HG03432 (cell line): ENCODE measurements at regions not wholly inside any gene's neighbourhood (a gene's known extent, or its start where the extent isn't known, plus 50 kb on each side); places are given as distances from the start of the nearest gene placed in this dataset.

Experiments used
- ATAC-seq: cut with Tn5 transposase; IDR thresholded peaks from one replicate; pipeline ENCODE4 v1.9.1; 2021; ENCODE audit warnings: mild to moderate bottlenecking, moderate library complexity; ENCODE audit not compliant: unreplicated experiment

DNA sequence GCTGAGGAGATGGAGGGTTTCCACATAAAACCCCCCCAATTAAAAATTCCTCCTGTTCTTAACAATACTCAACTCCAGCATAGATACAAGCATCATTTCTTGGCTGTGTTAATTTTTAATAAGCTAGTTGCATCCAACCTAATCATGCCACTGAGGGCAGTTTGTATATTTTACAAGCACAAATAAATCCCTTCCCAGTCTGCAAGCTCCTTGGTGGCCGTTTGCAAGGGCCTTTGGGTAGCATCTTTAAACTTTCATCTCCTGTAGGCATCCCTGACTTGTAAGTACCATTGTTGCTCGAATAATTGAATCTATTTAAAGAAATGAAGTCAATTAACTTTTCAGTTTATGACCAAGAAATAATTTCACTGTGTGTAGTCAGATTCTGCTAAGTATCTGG lies 103.5 kb upstream of the AJAP1 start:
- no peak for ATAC-seq

DNA sequence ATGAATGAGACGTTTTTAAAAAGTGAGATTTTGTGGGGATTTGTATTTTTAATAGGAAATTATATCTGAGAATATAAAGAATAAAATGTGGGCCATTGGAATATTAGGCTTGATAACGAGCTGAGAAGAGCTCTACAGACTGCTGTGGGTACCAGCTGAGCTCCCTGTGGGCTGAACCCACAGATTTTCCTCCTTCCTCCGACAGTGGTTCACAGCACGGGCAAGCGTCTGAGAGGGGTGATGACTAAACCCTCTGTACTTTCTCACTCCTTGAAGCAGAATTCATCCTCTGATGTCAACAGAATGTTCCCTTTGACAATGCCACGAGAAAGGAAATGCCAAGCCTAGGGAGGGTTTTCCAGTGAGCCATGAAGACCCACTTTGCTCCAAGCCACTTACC lies 102.7 kb upstream of the AJAP1 start:
- no peak for ATAC-seq

DNA sequence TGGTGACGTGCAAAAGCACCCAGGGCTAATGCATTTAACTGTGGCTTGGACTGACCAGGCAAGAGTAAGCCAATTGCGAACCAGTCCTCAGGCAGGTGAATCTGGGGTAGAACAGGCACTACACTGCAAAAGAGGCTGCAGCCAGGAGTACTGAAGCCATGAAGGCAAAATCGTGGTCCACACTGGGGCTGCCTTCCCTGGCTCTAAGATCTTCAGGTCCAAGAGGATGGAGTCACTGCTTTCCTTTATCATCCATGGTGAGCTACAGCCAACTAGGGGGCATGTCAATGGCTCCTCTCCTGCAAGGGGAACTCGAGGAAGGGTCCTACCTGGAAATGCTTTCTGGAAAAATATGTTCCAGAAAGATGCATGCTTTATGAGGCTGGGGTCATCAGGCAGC lies 100.6 kb upstream of the AJAP1 start:
- ATAC-seq: no peak

DNA sequence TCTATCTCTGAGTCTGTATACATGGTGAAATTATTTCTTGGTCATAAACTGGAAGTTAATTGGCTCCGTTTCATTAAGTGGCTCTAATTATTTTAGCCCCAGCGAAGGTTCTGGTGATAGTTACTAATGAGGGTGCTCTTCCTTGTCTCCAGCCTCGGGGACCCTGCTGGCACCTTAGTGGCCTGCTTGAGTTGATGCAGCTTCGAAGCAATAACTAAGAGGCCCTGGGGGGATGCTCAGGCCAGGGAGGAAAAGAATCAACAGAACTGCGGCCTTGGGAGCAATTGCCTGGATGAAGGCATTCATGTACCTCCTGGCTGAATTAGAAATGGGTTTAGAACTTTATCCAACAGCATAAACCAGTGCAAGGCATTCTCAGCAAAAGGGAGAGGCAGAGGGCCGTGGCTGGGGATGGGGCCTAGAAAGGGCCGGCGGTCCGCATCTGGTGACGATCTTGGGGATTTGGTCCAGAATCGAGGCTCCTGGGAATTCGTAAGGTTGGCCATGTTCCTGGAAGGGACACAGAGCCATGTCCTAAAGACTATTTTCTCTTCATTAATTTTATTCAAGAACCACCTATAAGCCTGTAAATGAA lies 100.0 kb upstream of the AJAP1 start:
- no peak for ATAC-seq

DNA sequence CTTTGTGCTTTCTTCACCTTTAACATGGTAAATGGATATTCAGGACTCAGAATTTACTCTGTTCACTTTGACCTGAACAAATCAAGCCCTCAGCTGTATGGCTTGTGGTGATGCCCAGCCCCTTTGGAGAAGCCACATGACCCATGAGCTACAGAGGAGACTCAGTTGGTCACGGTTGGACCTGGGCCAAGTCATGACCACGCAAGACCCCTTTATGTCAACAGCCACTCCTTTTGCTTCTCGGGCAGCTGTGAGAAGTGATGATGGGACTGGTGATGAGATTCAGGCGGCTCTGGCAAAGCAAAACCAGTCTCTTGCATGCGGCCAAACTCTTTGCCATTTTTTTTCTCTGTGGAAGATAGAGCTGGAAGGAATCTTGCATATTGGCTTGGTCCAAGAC lies 96.5 kb upstream of the AJAP1 start:
- no peak for ATAC-seq

DNA sequence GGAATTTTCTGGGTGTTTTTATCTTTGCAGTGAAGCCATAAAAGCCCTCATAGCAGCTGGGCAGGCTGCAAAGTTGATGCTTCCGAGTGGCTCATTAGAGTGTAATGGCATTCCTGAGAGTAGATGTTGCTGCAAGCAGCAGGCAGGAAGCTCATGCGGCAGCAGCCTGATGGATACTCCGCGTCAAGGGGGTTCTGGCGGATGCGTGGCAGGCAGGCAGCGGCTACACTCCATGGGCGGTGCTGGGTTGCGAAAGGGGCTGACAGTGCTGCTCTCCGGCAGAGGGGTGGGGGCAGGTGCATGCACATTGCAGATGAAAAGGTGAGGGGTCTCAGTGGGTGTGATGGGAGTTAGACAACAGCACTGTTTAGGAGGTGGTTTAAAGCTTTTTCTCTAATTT lies 93.2 kb upstream of the AJAP1 start:
- no peak for ATAC-seq

DNA sequence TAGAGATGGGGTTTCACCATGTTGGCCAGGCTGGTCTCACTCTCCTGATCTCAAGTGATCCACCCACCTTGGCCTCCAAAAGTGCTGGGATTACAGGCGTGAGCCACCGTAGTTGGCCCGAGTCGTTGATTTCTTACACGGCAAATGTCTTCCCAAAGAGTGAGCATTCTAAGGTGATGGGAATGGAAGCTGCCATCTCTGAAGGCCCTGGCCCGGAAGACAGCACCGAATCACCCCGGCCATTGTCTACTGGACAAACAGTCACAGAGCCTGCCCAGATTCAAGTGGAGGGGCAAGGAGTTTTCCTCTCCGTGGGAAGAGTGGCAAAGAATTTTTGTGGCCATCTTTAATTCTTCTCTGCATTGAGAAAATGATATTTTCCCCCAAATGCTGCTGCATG lies 92.1 kb upstream of the AJAP1 start:
- ATAC-seq: no peak

DNA sequence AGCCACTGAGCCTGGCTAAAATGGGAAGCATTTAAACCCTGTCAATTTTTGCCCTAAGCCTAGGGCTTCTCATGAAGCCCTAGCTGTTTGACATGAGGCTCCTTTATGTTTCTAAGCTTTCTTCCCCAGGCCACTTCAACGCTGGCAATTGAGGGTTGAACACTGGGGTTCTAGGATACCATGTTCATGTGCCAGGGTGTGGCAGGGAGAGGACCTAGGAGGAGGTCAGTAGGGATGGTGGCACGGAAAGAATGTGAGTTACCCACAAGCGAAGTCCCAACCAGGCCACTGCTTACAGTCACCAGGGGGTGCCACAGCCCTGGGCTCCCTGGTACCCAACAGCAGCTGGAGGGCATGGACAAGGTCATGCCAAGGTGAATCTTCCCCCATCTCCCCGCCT lies 90.8 kb upstream of the AJAP1 start:
- no peak for ATAC-seq

DNA sequence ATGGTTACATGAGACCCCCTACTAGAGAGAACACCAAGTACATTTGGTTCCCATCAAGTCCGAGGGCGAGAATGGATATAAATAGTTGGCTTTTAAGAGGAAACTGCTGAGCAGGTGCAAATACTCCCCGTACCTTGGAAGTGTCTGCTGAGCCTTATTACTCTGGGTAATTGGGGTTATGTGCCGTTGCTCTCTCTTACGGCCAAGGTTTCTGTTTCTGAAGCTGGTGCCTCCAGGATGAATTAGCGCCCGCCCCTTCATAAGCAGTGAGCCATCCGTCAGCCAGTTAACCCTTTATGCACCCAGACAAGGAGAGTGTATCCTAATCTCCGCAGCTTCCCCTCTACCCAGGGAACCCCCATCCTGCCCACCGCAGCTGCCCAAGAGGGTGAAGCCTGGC lies 90.4 kb upstream of the AJAP1 start:
- ATAC-seq: no peak

DNA sequence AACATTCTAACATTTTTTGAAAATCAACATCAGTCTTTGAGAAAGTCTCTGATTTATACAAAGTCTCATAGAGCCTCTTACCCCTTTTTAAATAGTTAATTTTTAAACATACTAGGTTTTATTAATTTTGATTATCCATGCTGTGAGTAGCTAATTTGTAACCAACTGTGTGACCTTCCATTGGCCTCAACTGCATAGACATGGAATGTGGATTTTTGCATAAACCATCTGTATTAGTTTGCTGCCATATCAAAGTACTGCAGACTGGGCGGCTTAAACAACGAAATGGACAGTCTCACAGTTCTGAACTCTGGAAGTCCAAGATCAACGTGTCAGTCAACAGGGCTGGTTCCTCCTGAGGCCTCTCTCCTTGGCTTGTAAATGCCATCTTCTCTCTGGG lies 89.2 kb upstream of the AJAP1 start:
- no peak for ATAC-seq

DNA sequence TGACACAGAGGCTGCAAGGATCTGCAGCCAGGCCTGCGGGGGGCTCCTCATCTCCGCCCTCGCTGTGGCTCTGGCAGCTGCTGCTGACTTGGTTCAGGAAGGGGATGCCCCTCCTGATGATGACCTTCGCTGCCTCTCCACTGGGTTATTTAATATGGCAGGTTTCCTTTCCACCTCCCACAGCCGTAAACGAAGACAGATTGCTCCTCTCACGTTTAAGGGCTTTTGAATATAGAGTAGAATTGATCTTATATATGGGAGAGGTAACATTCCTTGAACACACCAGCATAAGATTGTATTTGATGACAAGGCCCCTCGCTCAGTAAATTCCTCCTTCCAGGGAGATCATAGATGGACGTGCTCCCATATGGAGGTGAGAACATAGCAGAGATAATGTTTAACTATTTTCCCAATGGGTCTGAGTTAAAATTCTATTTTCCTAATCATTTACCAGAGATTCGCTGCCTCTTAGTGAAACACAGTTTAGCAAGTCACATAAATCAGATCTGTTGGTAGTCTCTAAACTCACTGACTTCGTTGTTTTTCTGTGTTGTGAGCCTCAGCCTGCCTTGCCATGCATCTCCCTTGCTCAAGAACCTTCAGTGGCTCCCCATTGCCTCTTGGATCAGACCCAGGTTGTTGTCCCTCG lies 88.5 kb upstream of the AJAP1 start:
- ATAC-seq: no peak

DNA sequence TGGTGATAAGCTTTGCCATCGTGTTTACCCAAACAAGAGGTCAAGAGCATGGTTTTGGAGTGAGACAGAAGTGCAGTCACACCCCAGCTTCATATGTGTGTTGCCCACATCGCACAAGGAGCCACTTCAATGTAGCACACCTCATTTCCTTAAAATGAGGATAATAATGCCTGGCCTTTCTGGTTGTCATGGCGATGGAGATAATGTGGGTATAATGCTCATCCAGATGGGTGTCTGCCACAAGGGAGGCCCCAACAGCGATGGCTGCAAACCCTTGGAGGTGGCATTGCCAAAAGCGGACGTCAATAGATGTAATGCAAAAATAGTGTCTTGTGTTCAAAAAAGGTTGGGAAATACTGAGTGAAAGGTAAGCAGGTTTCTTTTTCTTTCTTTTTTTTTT lies 83.1 kb upstream of the AJAP1 start:
- no peak for ATAC-seq

DNA sequence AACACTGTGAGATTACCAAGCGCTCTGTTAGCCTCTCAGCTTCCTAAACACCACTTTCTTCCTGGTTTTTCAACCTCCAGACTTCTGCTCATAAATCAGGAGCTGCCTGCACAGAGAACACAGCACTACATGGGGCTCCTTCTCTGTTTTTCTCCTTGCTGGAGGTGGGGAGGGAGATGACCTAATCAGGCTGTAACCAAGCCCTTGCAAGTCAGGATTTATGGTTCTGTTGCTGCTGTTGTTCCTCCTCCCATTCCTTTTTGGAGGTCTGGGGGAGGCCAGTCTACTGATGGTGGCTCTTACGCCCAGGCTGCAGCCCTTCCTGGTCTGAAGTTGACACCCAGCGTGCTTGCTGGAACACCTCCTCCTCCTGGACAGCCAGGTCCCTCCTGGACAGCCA lies 80.9 kb upstream of the AJAP1 start:
- no peak for ATAC-seq

DNA sequence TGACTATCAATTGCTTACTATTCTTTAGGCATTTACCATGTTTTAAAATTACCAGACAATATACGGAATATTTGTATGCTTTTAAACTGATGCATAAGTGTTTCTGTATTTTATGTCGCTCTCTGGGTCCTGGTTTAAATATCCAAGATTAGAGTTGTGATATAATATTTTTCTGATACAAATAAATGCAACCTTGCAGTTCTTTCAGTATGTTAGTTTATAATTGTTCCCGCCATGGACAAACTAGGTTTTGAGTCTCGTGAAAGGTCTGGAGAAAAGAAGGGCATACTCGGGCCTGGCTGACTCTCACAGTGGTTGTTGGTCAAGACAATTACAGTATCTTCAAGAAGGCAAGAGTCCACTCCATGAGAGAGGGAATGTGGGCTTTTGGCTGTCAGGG lies 72.6 kb upstream of the AJAP1 start:
- no peak for ATAC-seq

DNA sequence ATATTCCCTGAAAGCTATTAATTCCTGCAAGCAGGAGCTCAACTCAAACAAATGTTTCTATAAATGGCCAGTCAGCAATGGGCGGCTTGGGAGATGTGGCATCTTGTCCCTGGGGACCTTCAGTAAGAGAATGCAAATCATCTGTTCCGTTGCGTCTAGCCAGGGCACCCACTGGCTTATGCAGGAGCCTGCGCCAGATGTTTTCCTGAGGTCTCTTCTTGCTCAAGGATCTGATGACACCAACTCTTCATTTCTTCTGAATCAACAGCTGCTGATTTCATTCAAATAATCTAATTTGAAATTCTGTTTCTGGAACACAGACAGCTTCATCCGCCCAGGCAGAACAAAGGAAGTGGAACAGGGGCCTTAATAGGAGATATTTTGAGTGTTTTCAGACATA lies 70.0 kb upstream of the AJAP1 start:
- no peak for ATAC-seq

DNA sequence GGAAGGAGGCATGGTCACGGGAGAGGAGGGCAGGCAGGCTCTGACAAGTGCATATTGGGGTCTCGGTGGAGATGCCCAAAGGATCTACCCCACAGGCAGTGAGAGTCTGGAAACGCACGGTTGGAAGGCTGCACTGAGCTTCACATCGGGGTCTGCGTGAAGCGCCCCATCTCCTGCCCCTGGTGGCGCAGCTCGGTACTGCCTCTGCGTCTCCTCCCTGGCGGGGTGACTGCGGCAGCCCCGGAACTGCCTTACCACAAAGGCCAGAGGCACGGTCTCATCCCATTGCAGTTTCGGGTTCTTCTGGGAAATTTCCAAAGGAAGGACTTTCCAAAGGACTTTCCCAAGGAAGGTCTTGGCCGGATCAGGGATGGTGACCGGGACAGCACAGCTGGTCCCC lies 69.2 kb upstream of the AJAP1 start:
- ATAC-seq: no peak

DNA sequence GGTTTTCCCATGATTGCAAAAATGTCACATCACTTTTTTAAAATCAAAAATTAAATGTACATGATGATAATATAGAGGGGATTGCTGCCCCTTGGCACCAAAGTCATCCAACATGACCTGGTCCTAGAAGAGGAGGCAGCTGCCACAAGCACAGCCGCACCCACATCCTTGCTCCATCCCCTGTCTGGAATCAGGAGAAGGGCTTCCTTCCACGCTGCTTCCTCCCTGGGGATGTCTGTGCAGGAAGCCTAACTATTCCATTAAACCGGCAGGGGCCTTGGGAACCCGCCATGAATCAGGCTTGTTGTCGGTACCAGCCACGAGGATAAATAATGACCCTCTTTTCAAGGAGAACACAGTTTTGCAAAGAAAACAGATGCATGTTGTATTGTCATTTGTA lies 68.7 kb upstream of the AJAP1 start:
- ATAC-seq: no peak

DNA sequence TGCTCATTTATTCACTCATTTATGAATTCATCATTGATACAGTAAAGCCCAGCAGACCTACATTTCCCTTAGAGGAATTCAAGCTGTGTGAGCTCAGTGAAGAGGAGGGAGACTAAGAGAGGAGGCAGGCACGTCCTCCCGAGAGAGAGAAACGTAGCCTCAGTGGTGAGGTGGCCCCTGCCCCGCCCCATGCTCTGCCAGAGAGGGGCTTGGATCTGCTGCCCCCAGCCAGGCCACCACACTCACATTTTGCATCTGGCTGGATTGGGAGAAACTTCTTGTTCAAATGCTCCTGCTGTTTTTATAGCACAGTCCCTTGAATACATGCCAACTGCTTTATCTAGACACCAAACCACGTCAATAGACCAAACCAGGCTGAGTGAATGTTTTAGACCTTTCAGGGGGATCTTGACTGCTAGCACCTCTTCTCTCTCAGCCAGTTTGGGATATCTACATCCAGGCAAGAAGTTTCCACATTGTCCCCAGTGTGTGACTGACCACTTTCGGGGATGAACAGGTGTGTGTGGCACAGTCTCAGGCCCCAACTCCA lies 67.7 kb upstream of the AJAP1 start:
- no peak for ATAC-seq

DNA sequence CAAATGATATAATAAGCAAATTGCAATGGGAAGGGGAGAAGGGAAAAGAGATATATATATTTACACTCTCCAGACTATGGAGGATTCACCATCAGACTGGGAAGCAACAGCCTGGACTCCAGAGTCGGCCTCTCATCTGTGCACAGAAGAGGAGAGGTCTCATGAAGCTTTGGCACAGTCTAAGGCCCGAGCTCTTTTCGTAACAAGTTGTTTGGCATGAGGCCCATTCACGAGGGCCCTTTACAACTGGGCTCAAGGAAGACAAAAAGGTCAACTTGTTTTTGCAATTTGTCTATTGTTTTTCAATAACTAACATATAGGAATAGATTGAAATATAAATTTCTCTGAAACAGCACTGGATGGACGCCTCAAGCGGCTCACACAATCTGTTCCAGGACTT lies 66.7 kb upstream of the AJAP1 start:
- no peak for ATAC-seq

DNA sequence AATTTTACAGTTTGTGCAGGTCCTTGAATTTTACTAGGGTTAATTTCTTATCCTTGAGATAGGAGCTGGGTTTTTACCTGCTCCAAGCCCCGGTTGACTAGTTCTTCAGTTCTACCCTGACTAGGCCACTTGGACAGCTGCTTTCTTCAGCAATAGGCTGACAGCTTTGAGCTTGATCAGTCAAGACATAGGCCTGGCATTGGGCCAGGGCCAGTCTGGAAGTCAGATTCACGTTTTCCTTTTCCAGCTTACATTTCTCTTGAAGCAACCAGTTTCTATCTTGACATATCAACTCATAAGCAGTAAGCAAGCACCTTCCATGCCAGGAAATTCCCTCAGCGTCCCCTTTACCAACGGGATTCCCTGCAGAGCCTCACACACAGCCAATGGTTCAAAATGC lies 63.7 kb upstream of the AJAP1 start:
- ATAC-seq: no peak

DNA sequence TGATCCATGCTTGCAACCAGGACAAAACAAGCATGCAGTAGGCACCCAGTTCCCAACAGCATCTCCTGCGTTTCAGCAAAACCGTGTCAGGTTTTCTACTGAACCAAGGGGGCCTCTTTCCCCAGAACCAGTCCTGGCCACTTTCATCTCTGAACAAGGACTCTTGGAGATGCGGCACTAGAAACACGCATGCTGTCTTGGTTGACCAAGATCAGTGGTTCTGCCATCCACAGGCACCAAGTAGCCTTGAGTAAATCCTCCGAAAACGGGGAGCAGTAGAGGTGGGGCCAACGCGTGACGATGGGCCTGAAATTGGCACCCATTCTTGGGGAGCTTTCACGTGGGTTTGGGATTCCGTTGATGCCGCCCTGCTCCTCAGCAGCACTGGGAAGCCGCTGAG lies 62.5 kb upstream of the AJAP1 start:
- ATAC-seq: no peak

DNA sequence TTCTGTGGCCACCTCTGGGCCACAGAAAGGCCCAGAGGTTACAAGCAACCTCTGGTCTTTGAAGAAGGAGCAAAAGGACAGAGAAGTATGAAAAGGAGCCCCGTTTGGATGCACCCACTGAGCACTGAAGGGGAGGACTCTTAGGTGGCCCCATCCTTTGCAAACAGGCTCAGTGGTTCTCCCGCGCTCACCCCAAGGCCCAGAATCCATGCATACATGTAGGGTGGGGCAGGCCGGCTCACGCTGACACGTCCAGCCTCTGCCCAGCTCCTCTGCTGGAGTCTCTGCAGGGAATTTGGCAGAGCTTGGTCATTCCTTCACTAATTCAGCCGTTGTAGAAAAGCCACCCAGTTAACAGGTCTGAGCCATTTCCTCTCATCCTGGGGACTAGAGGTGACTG lies 61.3 kb upstream of the AJAP1 start:
- ATAC-seq: no peak
